ENCODE measurements at regions not wholly inside any gene's neighbourhood (a gene's known extent, or its start where the extent isn't known, plus 50 kb on each side); places are given as distances from the start of the nearest gene placed in this dataset.

GRCh38 chr11:104385884-104386283 lies 221.9 kb upstream of the PDGFD start:
- no peak for TF ChIP-seq GATA2 (IDR thresholded peaks at IDR 0.05; ENCODE audit: low read depth, low read length)
- TF ChIP-seq GATA3 (IDR thresholded peaks at IDR 0.05; ENCODE audit: low read depth, low read length): no peak
